ENCODE measurements at regions not wholly inside any gene's neighbourhood (a gene's known extent, or its start where the extent isn't known, plus 50 kb on each side); places are given as distances from the start of the nearest gene placed in this dataset.

DNA sequence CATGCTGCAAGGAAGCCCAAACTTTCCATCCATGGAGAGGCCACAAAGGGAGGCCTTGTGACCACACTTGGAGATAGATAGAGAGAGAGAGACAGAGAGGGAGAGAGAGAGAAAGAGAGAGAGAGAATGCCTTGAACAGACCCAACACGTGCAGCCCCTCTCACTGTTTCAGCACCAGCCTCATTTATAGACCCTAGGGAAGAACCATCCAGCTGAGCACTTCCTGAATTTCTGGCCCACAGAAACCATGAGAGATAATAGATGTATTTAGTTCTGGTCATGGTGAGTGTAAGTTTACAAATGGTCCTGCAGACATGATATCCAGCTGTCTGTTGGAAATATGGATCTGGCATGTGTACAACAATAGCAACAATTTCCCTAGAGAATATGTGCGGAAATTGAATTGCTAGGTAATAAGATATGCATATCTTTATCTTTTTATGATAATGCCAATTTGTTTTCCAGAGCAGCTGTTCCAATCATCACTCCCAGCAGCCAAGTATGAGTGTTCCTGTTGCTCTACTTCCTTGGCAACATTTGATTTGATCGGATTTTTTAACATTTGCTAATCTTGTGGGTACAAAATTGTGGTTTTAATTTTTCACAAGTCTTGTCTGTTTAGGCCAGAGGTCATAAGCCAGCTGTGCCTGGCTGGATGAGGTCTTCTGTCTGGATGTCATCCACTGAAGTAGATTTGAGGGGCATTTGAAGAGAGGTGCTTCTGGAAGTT, 217.3 kb upstream of the IL12B start:
- TF ChIP-seq, protein P1, sequence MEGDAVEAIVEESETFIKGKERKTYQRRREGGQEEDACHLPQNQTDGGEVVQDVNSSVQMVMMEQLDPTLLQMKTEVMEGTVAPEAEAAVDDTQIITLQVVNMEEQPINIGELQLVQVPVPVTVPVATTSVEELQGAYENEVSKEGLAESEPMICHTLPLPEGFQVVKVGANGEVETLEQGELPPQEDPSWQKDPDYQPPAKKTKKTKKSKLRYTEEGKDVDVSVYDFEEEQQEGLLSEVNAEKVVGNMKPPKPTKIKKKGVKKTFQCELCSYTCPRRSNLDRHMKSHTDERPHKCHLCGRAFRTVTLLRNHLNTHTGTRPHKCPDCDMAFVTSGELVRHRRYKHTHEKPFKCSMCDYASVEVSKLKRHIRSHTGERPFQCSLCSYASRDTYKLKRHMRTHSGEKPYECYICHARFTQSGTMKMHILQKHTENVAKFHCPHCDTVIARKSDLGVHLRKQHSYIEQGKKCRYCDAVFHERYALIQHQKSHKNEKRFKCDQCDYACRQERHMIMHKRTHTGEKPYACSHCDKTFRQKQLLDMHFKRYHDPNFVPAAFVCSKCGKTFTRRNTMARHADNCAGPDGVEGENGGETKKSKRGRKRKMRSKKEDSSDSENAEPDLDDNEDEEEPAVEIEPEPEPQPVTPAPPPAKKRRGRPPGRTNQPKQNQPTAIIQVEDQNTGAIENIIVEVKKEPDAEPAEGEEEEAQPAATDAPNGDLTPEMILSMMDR (IDR thresholded peaks at IDR 0.05), result no peak
- TF ChIP-seq POLR2A (IDR thresholded peaks at IDR 0.05) (no peak), POLR2AphosphoS5 (IDR thresholded peaks at IDR 0.05) (no peak)
